ENCODE measurements at regions not wholly inside any gene's neighbourhood (a gene's known extent, or its start where the extent isn't known, plus 50 kb on each side); places are given as distances from the start of the nearest gene placed in this dataset.

DNA sequence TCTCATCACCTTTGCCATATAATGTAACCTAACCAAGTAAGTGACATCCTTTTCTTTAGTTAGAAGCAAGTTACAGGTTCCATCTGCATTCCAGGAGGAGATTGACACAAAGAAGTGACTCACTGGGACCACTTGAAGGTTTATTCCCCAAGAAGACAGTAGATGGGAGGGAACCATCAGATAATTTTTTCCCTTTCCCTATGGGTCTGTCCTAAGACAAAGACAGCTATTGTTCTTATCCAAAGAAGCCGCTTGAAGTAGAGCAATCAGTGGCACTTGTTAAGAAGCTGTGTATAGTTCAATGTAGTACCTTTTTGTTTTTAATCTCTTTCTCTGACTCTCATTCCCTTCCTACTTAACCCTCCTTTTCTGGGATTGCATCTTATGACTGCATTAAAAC lies 139.9 kb upstream of the B3GALT2 start:
- no peak for DNase-seq (ENCODE audit: extremely low read depth, low read depth, low spot score)

DNA sequence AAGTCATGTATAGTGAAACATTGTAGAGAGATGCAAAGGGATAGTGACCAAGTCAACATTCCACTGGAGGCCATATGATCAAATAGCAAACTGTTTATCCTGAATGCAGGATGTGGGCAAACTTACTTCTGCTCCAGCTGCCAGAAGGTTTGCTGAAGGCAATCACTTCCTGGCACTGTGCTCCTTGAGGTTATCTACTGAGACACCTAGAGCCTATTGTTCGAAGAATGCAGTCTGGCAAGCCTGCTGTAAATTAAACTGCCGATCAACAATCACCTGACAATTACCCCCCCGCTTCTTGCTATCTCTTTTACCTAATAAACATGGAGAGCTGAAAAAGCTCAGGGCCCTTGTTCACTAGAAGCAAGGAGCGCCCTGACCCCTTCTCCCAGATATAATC lies 139.4 kb upstream of the B3GALT2 start:
- no peak for DNase-seq (ENCODE audit: extremely low read depth, low read depth, low spot score)

DNA sequence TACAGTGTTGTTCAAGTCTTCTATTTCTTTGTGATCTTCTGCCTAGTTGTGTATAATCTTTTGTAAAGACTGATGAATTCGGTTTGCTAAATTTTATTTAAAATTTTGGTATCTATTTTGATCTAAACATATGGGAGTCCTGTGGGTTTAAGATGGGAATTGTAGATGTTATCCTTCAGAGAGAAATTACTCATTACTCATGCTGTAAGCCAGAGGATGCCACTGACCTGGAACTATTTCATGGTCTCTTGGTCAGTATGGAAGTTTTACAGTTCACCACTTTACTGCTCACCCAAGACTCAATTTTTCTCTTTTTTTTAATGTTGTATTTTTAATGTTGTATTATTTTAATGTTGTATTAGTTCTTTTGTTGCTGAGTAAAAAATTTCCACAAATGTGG lies 138.6 kb upstream of the B3GALT2 start:
- DNase-seq (ENCODE audit: extremely low read depth, low read depth, low spot score) = no peak

DNA sequence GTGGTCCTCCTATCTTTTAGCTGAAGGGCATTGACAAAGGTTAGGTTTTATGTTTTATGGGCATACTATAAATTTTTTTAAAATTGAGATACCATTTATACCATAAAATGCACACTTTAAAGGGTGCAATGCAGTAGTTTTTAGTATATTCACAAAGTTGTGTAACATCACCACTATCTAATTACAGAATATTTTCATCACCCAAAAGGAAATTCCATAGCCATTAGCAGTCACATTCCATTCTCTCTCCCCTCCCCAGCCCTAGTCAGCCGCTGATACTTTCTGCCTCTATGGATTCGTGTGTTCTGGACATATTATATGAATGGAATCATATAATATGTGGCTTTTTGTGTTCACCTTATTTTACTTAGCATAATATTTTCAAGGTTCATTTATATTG lies 135.8 kb upstream of the B3GALT2 start:
- peak; percentile 58 for DNase-seq (ENCODE audit: extremely low read depth, low read depth, low spot score)

DNA sequence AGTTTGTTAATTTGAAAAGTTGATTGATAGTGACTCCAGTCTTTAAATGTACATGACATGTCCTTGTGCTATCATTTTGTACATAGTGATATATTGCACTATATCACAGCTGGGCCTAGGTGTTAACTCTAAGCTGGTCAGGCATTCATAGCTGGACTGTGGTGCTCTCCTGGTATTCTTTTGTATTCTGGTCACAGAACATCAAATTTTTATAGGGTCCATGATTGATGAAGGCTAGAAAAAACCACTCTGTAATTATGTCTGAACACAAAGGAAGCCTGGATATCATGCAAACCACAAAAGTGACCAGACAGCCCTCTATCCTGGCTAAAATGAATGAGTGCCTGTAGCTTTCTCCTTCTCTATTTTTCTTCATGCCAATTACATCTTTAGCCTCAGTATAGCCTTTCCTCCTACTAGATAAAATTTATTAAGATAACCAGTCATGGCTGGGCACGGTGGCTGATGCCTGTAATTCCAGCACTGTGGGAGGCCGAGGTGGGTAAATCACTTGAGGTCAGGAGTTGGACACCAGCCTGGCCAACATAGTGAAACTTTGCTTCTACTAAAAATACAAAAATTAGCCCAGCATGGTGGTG lies 134.9 kb upstream of the B3GALT2 start:
- DNase-seq (ENCODE audit: extremely low read depth, low read depth, low spot score) = no peak

DNA sequence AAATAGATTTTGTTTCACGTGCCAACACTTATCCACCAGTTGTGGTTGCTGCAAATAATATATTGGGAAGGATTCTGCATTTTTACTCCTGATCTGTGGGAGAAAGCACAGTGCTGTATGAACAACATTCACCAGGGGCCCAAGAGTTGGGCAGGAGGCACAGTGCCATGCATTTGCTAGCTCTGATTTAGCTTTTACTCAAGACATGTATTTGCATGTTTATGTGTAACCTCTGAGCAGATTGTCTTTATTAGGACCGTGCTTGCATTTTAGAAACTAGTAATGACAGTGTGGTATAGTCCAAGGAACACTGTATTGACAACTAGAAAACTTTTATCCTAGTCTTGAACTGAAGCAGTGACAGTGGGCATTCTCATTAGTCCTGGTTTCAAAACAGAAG lies 133.9 kb upstream of the B3GALT2 start:
- no peak for DNase-seq (ENCODE audit: extremely low read depth, low read depth, low spot score)

DNA sequence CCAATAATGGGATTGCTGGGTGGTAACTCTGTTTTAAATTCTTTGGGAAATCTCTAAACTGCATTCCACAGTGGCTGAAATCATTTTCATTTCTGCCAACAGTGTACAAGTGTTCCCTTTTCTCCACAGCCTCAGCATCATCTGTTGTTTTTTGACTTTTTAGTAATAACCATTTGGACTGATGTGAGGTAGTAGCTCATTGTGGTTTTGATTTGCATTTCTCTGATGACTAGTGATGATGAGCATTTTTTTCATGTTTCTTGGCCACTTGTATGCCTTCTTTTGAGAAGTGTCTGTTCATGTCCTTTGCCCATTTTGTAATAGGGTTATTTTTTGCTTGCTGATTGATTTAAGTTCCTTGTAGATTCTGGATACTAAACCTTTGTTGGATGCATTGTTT lies 131.9 kb upstream of the B3GALT2 start:
- no peak for DNase-seq (ENCODE audit: extremely low read depth, low read depth, low spot score)

DNA sequence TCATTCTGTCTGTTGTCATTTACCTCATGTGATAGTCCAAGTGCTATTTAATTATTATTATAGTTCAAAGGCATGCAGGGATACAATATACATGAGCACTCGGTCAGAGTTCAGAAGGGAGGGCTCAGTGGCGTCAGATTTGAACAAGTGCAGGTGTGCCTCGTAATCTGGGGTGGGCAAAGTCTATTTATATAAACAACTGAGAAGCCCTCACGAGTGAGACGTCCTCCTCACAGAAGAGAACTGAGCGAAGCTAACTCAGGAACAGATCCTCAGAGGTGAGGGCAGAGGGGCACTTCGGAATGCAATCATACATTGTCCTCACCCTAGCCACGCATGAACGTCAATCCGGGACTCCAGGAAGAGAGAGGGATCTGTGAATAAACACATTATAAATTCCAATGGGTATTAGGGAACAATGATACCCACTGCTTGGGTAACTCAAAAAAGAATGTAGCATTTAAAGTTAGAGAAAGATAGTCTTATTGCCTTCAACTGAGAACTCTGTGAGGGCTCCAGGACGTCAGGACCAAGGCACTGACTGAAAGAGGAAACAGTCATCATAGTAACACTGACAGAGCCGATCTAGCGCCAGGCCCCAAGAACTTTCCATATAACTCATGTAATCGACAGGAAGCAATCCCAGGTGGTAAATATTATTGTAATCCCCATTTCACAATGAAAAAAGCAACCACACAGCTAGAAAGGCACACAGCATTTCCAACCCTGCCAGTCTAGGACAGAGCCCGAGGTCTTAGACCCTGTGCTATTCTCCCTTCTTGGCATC lies 127.1 kb upstream of the B3GALT2 start:
- no peak for DNase-seq (ENCODE audit: extremely low read depth, low read depth, low spot score)

DNA sequence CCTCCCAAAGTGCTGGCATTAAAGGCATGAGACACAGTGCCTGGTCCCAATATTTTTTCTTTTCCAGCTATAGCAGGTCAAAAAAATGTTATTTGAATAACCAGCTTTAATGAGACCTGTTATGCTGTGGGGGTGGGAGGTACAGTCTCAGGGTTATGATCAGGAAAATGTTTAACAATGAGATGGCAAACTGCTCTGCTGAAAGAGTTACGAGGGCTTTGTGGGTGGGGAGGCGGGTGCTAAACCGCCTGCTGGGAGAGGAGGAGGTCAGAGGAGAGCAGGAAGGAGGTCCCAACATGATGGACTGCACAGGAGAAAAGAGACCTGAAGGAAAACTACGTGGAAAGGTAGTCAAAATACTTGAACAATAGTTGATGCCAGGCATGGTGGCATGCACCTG lies 126.0 kb upstream of the B3GALT2 start:
- no peak for DNase-seq (ENCODE audit: extremely low read depth, low read depth, low spot score)

DNA sequence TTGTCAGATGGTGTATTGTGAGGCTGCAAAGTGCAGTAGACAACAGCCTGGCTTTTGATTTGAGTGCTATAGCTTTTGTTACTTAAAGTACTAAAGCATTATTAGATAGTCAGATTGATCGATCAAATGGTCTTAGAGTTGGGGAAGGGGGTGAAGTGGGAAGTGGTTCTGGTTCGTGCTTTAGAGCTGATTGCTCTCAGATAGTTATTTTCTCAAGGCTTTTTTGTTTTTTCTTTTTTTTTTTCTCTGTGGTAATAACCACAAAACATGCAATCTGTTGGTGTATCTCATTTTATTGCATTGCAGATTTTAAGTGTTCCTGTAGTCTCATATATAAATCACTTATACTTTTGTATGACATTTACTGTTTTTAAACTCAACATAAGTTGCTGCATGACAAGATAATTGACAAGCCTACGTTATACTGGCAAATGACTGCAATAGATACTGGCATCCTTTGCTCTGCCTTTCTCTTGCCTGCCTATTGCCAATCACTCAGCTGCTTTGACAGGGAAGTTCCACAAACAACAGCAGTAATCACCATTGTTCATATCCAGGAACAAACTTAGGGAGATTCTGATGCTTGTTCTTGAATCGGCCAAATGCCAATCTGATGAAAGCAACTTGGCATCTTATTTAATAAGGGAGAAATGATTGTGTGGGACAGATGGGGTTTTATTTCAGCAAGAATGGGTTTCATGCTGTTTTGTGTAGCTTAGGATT lies 125.0 kb upstream of the B3GALT2 start:
- no peak for DNase-seq (ENCODE audit: extremely low read depth, low read depth, low spot score)

DNA sequence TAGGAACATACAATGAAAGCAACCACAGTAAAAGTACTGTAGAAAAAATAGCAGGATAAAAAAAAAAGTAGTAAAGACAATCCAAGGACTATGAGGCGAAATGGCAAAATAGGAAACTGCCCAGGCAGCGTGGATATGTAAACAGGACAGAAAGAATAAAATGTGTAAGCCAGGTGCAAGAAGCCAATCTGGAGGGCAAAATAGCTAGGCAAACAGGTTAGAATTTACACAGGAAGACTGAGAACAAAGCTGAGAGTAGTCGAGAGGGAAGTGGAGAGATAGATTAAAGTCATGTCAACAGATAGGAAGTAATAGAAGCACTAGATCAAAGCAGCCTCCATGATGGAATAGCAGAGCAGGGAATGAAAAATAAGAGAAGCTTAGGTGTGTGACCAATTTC lies 124.2 kb upstream of the B3GALT2 start:
- DNase-seq (ENCODE audit: extremely low read depth, low read depth, low spot score) = no peak

DNA sequence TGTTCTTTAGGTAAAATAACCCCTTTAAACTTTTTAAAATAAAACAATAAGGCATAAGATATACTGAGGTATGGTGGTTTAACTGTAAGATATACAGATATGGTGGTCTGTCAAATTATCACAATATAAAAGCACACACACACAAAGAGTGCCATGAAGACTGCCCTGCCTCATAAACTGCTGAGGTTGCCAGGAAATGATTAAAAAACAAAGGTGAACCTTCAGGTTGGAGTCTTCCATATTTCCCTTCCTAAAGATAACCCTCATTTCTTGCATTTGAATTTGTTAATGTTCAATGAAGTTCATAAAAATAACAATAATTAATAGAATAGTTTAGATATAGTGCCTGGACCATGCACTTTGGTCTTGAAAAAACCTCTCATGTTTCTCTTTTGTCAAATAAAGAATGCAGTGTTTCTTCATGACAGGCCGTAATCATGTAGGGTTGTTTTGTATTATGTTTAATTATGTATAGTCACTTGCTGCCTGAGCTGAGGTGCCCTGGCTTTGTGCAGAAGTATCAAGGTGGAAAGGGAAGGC lies 123.6 kb upstream of the B3GALT2 start:
- no peak for DNase-seq (ENCODE audit: extremely low read depth, low read depth, low spot score)

DNA sequence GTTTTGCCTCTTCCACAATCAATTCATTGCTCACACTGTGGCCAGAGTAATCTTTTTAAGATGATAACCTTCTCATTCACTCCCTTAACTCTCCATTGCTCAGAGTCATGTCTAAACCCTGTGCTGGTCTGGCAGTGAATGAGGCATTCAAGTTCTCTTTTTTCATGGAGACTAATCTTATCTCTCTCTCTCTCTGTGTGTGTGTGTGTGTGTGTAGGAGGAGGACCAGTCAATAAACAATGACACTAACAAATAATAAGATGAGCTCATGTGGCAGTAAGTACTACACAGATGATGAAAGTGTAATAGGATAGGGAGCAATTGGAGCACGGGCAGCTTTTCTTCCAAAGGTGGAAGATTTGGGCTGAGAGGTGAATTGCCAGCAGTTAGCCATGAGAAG lies 122.0 kb upstream of the B3GALT2 start:
- no peak for DNase-seq (ENCODE audit: extremely low read depth, low read depth, low spot score)

DNA sequence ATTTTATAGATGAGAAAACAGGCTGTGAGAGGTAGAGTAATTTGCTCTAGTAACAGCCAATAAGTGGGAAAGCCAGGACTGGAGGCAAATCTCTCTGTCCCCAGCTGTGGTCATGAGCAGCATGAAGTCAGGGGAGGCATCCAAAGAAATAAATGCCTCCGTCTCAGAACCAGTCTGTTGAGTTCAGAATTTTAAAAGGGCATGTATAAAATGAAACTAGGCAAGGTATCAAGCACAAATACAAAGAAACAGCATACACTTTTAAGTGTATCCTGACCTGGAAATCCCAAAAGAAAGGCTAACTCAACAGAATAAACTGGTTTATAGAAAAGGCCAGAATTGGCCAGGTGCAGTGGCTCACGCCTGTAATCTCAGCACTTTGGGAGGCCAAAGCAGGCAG lies 120.0 kb upstream of the B3GALT2 start:
- DNase-seq (ENCODE audit: extremely low read depth, low read depth, low spot score) = no peak

Measured in glomerular endothelial cell (primary cell).